IMR-90 (cell line): ENCODE measurements at regions not wholly inside any gene's neighbourhood (a gene's known extent, or its start where the extent isn't known, plus 50 kb on each side); places are given as distances from the start of the nearest gene placed in this dataset.

Experiments used
- ATAC-seq: fragments of 200-7000 bp; cut with Tn5 transposase; 2 replicates; pipeline ENCODE4 v1.9.1; 2020; ENCODE audit warnings: low read depth, mild to moderate bottlenecking, moderate library complexity
- BruUV-seq: library from RNA; stranded (reverse); fragments of 400-500 nt; replicated peaks from 2 replicates; lab custom pipeline; 2021; lab: Mats Ljungman, UMichigan
- CTCF ChIA-PET: fragments of 300-600 bp; formaldehyde crosslinking; extraction: SDS; loops from one replicate; lab custom pipeline; 2021; ENCODE audit warnings: antibody characterized with exemption; lab: Yijun Ruan, JAX
- POLR2A ChIA-PET: fragments of 300-600 bp; sonication (Branson Sonifier 250); formaldehyde crosslinking; loops from one replicate; lab custom pipeline; 2022; ENCODE audit warnings: antibody characterized with exemption; ENCODE audit not compliant: unreplicated experiment; lab: Charles Lee
- DNase-seq: peaks from one replicate; pipeline ENCODE4 v3.0.0; 2013
- H2AFZ ChIP-seq: replicated peaks from 2 replicates; pipeline ENCODE3; 2013; ENCODE audit warnings: low read length, mild to moderate bottlenecking; ENCODE audit not compliant: poor library complexity
- H2AK5ac ChIP-seq: 2 replicates; pipeline ENCODE4 v1.6.1; 2013; ENCODE audit warnings: low read depth, low read length, inconsistent platforms
- H2AK9ac ChIP-seq: replicated peaks from 2 replicates; pipeline ENCODE3; 2013; ENCODE audit warnings: mild to moderate bottlenecking, low read depth, low read length, moderate library complexity; ENCODE audit not compliant: poor library complexity
- H2BK120ac ChIP-seq: 2 replicates; pipeline ENCODE4 v1.6.1; 2013; ENCODE audit warnings: low read depth, low read length, inconsistent platforms
- H2BK15ac ChIP-seq: 3 replicates; pipeline ENCODE4 v1.6.1; 2013; ENCODE audit warnings: low read depth, low read length, inconsistent platforms
- H2BK20ac ChIP-seq: 2 replicates; pipeline ENCODE4 v1.6.1; 2013; ENCODE audit warnings: low read depth, mild to moderate bottlenecking, inconsistent platforms, low read length, moderate library complexity
- H2BK5ac ChIP-seq: 2 replicates; pipeline ENCODE4 v1.6.1; 2013; ENCODE audit warnings: mild to moderate bottlenecking, low read depth, low read length, inconsistent platforms; ENCODE audit not compliant: poor library complexity, severe bottlenecking
- H3K14ac ChIP-seq: replicated peaks from 2 replicates; pipeline ENCODE4 v1.6.1; 2013; ENCODE audit warnings: low read depth, low read length, inconsistent platforms
- H3K18ac ChIP-seq: 2 replicates; pipeline ENCODE4 v1.6.1; 2013; ENCODE audit warnings: low read depth, low read length, control low read depth
- H3K23ac ChIP-seq: 2 replicates; pipeline ENCODE4 v1.6.1; 2013; ENCODE audit warnings: low read depth, low read length, inconsistent platforms
- H3K27ac ChIP-seq: 2 replicates; pipeline ENCODE4 v1.5.1; 2013; ENCODE audit warnings: mild to moderate bottlenecking, control low read depth, low read length; ENCODE audit not compliant: insufficient read depth
- H3K27me3 ChIP-seq: 2 replicates; pipeline ENCODE4 v1.6.1; 2013; ENCODE audit warnings: low read length; ENCODE audit not compliant: control insufficient read depth, insufficient read depth
- H3K36me3 ChIP-seq: 2 replicates; pipeline ENCODE4 v1.6.1; 2013; ENCODE audit warnings: low read length, mixed read lengths; ENCODE audit not compliant: control insufficient read depth, insufficient read depth
- H3K4ac ChIP-seq: 2 replicates; pipeline ENCODE4 v1.6.1; 2013; ENCODE audit warnings: low read depth, low read length, inconsistent platforms
- H3K4me1 ChIP-seq: 2 replicates; pipeline ENCODE4 v1.6.1; 2013; ENCODE audit warnings: low read length, mixed read lengths; ENCODE audit not compliant: control insufficient read depth, insufficient read depth
- H3K4me2 ChIP-seq: 2 replicates; pipeline ENCODE4 v1.6.1; 2013; ENCODE audit warnings: low read depth, mild to moderate bottlenecking, control low read depth, low read length, moderate library complexity
- H3K4me3 ChIP-seq: 2 replicates; pipeline ENCODE4 v1.5.1; 2013; ENCODE audit warnings: low read depth, mild to moderate bottlenecking, control low read depth, low read length, moderate library complexity; ENCODE audit not compliant: insufficient read depth
- H3K56ac ChIP-seq: 2 replicates; pipeline ENCODE4 v1.6.1; 2013; ENCODE audit warnings: low read length, inconsistent platforms; ENCODE audit not compliant: insufficient read depth; ENCODE audit errors: extremely low read depth
- H3K79me1 ChIP-seq, 2 experiments: 2 replicates each; pipeline ENCODE4 v1.6.1; 2013; ENCODE audit warnings: low read length in 2 of 2, inconsistent platforms in 1 of 2, low read depth in 1 of 2
- H3K9ac ChIP-seq: 2 replicates; pipeline ENCODE4 v1.6.1; 2013; ENCODE audit warnings: low read depth, low read length, control low read depth
- H3K9me1 ChIP-seq: 2 replicates; pipeline ENCODE4 v1.6.1; 2013; ENCODE audit warnings: low read length, inconsistent platforms; ENCODE audit not compliant: insufficient read depth
- H3K9me3 ChIP-seq: 2 replicates; pipeline ENCODE4 v1.6.1; 2013; ENCODE audit warnings: low read length; ENCODE audit not compliant: control insufficient read depth, insufficient read depth
- H4K20me1 ChIP-seq: 2 replicates; pipeline ENCODE4 v1.6.1; 2013; ENCODE audit warnings: low read length, inconsistent platforms; ENCODE audit not compliant: insufficient read depth
- H4K5ac ChIP-seq: 2 replicates; pipeline ENCODE4 v1.6.1; 2013; ENCODE audit warnings: mild to moderate bottlenecking, low read depth, low read length, control low read depth
- H4K8ac ChIP-seq, 2 experiments: 2 replicates each; pipeline ENCODE4 v1.6.1; 2013; ENCODE audit warnings: low read depth in 2 of 2, low read length in 2 of 2, control low read depth in 1 of 2, inconsistent platforms in 1 of 2
- H4K91ac ChIP-seq: 2 replicates; pipeline ENCODE4 v1.6.1; 2013; ENCODE audit warnings: low read depth, low read length, inconsistent platforms; ENCODE audit not compliant: insufficient read depth
- BHLHE40 ChIP-seq: fragments of 150-350 bp; IDR thresholded peaks from 2 replicates; pipeline ENCODE4 v1.6.1; 2016; ENCODE audit warnings: mild to moderate bottlenecking, low read depth, low read length
- FOS ChIP-seq: fragments of 150-350 bp; IDR thresholded peaks from 2 replicates; pipeline ENCODE4 v1.6.1; 2016; ENCODE audit warnings: low read depth, low read length
- NFE2L2 ChIP-seq: fragments of 150-350 bp; IDR thresholded peaks from 2 replicates; pipeline ENCODE4 v1.6.1; 2016; ENCODE audit warnings: low read depth, mild to moderate bottlenecking, low read length
- RAD21 ChIP-seq: IDR thresholded peaks from 2 replicates; pipeline ENCODE4 v1.6.1; 2012; ENCODE audit warnings: low read length, improper control_type of control experiment
- WGBS, 2 experiments: methylation state at CpG; one replicate each; pipeline versions ENCODE4 v1.1.5 to v1.1.7; 2013; ENCODE audit warnings: missing lambda C conversion rate in 2 of 2; ENCODE audit not compliant: insufficient read length in 1 of 2; ENCODE audit errors: extremely low coverage in 2 of 2; 5-methylcytosine and 5-hydroxymethylcytosine counted together
- dilution Hi-C: fragments of 300-500 bp; cut with HindIII; formaldehyde crosslinking; loops from one replicate; pipeline ENCODE4 v1.14.3; 2018; ENCODE audit warnings: low sequenced_read_pairs; ENCODE audit not compliant: unreplicated experiment
- in situ Hi-C: fragments of 300-500 bp; cut with MboI; formaldehyde crosslinking; loops from 3 replicates; pipeline ENCODE4 v1.14.3; 2019; ENCODE audit warnings: low sequenced_read_pairs, inconsistent platforms, mixed read lengths
- intact Hi-C: fragments of 100-400 bp; cut with micrococcal nuclease; formaldehyde crosslinking; loops from 2 replicates; pipeline ENCODE4 v1.10.0; 2022
- TF ChIP-seq, protein P1 (sequence below): conservative IDR thresholded peaks from 2 replicates; pipeline ENCODE4 v1.5.1; 2012; ENCODE audit warnings: mild to moderate bottlenecking, low read depth, low read length, improper control_type of control experiment

DNA sequence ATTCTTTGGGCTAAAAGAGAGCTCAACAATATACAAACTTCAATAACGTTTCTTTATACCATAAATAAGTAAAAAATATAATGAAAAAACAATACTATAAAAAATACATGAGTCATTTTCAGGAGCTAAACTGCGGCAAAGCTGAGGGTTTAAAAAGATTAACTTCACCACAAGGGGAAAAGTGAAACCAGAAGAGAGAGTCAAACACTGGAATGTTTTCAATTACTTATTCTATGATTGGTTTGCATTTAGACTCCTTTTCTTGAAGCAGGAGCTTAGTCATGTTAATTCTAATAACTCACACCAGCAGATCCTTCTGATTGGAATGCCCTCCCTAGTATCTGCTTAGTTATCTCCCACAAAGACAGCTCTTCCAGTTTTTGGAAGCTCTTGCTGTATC is 627.3 kb downstream of the UTRN start:
- Histone ChIP-seq H2BK20ac (peak overlapping the region; percentile 57; the same call in 1 of the 2 replicates), H3K9me1 (no peaks in the 10 kb centered on the region; the same call in 1 of the 2 replicates), H3K4me3 (no peak overlapping the region), H3K27ac (no peak overlapping the region), H3K23ac (no peak overlapping the region; the same call in 1 of the 2 replicates), H3K9me3 (no peaks in the 10 kb centered on the region), H3K56ac (no peak overlapping the region), H2AK9ac (no peak overlapping the region), H2AK5ac (no peak overlapping the region), H3K27me3 (no peaks in the 10 kb centered on the region), H3K9ac (no peak overlapping the region), H3K4ac (peak overlapping the region; percentile 52; the same call in 1 of the 2 replicates), H4K5ac (no peak overlapping the region; the same call in 1 of the 2 replicates), H3K79me1 (no peaks in the 10 kb centered on the region), H4K20me1 (no peaks in the 10 kb centered on the region), H3K36me3 (no peaks in the 10 kb centered on the region), H4K8ac (0 out of 4 replicates have a peak overlapping the region, but pooled peaks of 1 of the 2 experiments have one; percentile 36), H2AFZ (no peak overlapping the region), H3K4me2 (peak overlapping the region; percentile 38; the same call in 1 of the 2 replicates), H2BK5ac (peak overlapping the region; percentile 71), H2BK120ac (peak overlapping the region; percentile 51; the same call in 1 of the 2 replicates), H3K4me1 (peaks cover 7% of the 10 kb centered on the region), H3K18ac (peak overlapping the region; percentile 57; the same call in 1 of the 2 replicates), H3K14ac (0 out of 2 replicates have a peak overlapping the region, but pooled peaks have one; percentile 10), H2BK15ac (no peak overlapping the region), H4K91ac (no peak overlapping the region)
- BruUV-seq: no TSS peak
- in situ Hi-C loops (no loop called here), intact Hi-C loops (loop anchor here (5.0 kb wide), 1 partner anchor 325 kb away; no protein-coding TSS in a partner anchor), dilution Hi-C loops (no loop called here)
- CTCF ChIA-PET: interaction anchor here (0.9 kb wide), 1 partner anchor 664 kb away, joined by 3 read pairs; no protein-coding TSS in a partner anchor
- peak; percentile 90 for DNase-seq
- POLR2A ChIA-PET: no interaction called here
- WGBS, 2 experiments: no CpG with 5 or more reads among the region's 2 CpGs
- peak; percentile 88 for ATAC-seq
- TF ChIP-seq, protein P1, sequence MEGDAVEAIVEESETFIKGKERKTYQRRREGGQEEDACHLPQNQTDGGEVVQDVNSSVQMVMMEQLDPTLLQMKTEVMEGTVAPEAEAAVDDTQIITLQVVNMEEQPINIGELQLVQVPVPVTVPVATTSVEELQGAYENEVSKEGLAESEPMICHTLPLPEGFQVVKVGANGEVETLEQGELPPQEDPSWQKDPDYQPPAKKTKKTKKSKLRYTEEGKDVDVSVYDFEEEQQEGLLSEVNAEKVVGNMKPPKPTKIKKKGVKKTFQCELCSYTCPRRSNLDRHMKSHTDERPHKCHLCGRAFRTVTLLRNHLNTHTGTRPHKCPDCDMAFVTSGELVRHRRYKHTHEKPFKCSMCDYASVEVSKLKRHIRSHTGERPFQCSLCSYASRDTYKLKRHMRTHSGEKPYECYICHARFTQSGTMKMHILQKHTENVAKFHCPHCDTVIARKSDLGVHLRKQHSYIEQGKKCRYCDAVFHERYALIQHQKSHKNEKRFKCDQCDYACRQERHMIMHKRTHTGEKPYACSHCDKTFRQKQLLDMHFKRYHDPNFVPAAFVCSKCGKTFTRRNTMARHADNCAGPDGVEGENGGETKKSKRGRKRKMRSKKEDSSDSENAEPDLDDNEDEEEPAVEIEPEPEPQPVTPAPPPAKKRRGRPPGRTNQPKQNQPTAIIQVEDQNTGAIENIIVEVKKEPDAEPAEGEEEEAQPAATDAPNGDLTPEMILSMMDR: peak; percentile 21; the same call in 1 of the 2 replicates
- TF ChIP-seq RAD21 (0 out of 2 replicates have a peak, but pooled peaks have one; percentile 4), FOS (peak; percentile 10; the same call in 1 of the 2 replicates), NFE2L2 (0 out of 2 replicates have a peak, but pooled peaks have one; percentile 3), BHLHE40 (no peak)
